Heart left ventricle (tissue), 13 donors: ENCODE measurements at regions not wholly inside any gene's neighbourhood (a gene's known extent, or its start where the extent isn't known, plus 50 kb on each side); places are given as distances from the start of the nearest gene placed in this dataset.

Experiments used
- POLR2A ChIP-seq, 2 donors: fragments of 450-650 bp; IDR thresholded peaks; one replicate each; pipeline ENCODE4 v1.6.1; 2017; ENCODE audit warnings: antibody characterized with exemption in 2 of 2, mild to moderate bottlenecking in 2 of 2, moderate library complexity in 2 of 2
- TF ChIP-seq, protein P1 (sequence below), 12 donors: fragments of 200-600 bp; sonication (generic) in 4 of 12; IDR thresholded peaks; one replicate each; pipeline versions ENCODE4 v1.5.0 to v1.8.0; 2018 to 2022; ENCODE audit warnings: antibody characterized with exemption in 12 of 12, mild to moderate bottlenecking in 5 of 12
- donor health status: ischemic (EF 13 %, LVEDD 7.1; RV severe dilation, severe dysfunction).
- donor health status: DM: no; HTN: yes; CAD: no.
- donor health status: DM: no; HTN: no; CAD: no.
- donor health status: ischemic (EF 25% LVEDD 6.9; RV normal size, moderate dysfunction).
- donor health status: ischemic (EF 25% LVEDD 5.7; RV mildly dilated, moderate dysfunction).
- donor health status: ischemic (EF 35%, LVEDD 5.7; RV mildly dilated, moderate dysfunction).
- donor health status: nonischemic (EF 11% LVEDD 7.7; RV severe dilation, severe dysfunction).
- donor health status: DM: yes; HTN: yes; CAD: no.
- donor health status: PGD.
- donor health status: ischemic (EF 29% LVEDD 5.4; RV normal size, mild dysfunction).
- donor health status: nonischemic (EF 23%, LVEDD 6.1; RV moderate dilation, normal function).

DNA sequence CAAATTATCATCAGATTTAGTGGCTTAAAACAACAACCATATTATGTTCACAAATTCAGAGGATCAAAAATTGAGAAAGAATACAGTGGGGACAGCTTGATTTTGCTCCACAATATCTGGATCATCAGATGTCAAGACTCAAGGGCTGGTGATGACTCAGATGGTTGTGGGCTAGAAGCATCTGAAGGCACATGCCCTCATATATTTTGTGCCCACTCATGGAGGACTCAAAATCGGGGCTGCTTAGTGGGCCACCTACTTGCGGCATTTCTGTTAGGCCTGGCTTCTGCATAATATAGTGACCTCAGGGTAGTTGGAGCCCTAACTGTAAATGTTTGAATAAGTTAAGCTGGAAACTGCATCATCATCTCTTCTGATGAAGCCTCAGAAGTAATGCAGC, 584.5 kb downstream of the SLC16A7 start:
- TF ChIP-seq, protein P1, sequence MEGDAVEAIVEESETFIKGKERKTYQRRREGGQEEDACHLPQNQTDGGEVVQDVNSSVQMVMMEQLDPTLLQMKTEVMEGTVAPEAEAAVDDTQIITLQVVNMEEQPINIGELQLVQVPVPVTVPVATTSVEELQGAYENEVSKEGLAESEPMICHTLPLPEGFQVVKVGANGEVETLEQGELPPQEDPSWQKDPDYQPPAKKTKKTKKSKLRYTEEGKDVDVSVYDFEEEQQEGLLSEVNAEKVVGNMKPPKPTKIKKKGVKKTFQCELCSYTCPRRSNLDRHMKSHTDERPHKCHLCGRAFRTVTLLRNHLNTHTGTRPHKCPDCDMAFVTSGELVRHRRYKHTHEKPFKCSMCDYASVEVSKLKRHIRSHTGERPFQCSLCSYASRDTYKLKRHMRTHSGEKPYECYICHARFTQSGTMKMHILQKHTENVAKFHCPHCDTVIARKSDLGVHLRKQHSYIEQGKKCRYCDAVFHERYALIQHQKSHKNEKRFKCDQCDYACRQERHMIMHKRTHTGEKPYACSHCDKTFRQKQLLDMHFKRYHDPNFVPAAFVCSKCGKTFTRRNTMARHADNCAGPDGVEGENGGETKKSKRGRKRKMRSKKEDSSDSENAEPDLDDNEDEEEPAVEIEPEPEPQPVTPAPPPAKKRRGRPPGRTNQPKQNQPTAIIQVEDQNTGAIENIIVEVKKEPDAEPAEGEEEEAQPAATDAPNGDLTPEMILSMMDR (IDR thresholded peaks at IDR 0.05): no peak
- TF ChIP-seq POLR2A (IDR thresholded peaks at IDR 0.05): no peak
